ENCODE measurements at regions not wholly inside any gene's neighbourhood (a gene's known extent, or its start where the extent isn't known, plus 50 kb on each side); places are given as distances from the start of the nearest gene placed in this dataset.
"Not testable (repeated sequence)": the region's sequence is repeated elsewhere in the genome, so short reads cannot be mapped to it uniquely, and the experiment has no call there.

DNA sequence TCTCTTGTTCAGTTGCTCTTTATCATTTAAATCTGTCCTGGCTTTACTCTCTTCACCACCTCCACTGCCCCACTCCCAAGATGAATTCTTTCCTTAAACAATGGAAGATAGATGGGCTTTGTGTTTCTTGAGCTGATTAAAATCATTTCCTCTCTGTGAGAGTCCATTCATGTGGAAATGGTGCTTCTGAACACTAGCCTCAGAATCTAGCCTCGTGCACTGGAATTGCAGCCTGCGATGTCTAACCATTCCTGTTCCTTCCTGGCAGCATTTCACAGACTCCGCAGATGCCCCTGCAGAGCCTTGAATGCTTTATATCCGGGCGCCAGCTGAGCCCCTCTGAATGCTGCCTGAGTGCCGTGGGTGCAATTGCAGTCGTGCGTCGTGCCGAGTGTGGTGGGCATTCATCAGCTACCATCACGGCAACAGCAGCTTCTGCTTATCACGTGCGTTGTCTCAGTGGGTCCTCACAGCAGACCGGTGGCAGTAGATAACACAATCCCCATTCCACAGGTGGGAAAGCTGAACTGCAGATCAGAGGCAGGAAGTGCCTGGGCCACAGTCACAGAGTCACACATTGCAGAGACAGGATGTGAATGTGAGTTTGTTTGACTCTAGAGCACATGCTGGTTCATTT, 172.8 kb upstream of the WSCD1 start:
- Histone ChIP-seq H3K27me3 (ENCODE audit: insufficient read depth) (no peaks in the 10 kb centered on the region), H3F3A (replicated peaks; ENCODE audit: low read depth) (peaks cover 5% of the 10 kb centered on the region; the same call in 1 of the 2 replicates), H3K9me2 (ENCODE audit: insufficient read depth) (peaks cover 9% of the 10 kb centered on the region; the same call in 1 of the 2 replicates), H2AFZ (no peak overlapping the region), H3K4me2 (peak overlapping the region; percentile 3; the same call in 1 of the 2 replicates), H3K36me3 (ENCODE audit: insufficient read depth) (no peaks in the 10 kb centered on the region), H3K4me3 (peak overlapping the region; percentile 10; the same call in 1 of the 2 replicates), H3K27ac (ENCODE audit: low read depth) (peak overlapping the region; percentile 65), H3K79me2 (replicated peaks; ENCODE audit: insufficient read depth) (no peaks in the 10 kb centered on the region), H4K20me1 (replicated peaks; ENCODE audit: insufficient read depth) (no peaks in the 10 kb centered on the region), H3K4me1 (ENCODE audit: insufficient read depth) (peaks cover 36% of the 10 kb centered on the region)
- ATAC-seq (peak; percentile 83), DNase-seq (ENCODE audit: low spot score) (peak; percentile 67)
- Mint-ChIP-seq H3K4me3 (peak overlapping the region; percentile 8; the same call in 2 of the 3 replicates), H3K4me1 (peaks cover 36% of the 10 kb centered on the region), H3K27me3 (ENCODE audit: insufficient read depth, low read depth, poor library complexity) (peaks cover 8% of the 10 kb centered on the region), H3K36me3 (ENCODE audit: low read depth) (peaks cover 3% of the 10 kb centered on the region; the same call in 1 of the 3 replicates), H3K27ac (peak overlapping the region; percentile 89), H3K9me3 (peaks cover 7% of the 10 kb centered on the region)
- TF ChIP-seq, protein P1, sequence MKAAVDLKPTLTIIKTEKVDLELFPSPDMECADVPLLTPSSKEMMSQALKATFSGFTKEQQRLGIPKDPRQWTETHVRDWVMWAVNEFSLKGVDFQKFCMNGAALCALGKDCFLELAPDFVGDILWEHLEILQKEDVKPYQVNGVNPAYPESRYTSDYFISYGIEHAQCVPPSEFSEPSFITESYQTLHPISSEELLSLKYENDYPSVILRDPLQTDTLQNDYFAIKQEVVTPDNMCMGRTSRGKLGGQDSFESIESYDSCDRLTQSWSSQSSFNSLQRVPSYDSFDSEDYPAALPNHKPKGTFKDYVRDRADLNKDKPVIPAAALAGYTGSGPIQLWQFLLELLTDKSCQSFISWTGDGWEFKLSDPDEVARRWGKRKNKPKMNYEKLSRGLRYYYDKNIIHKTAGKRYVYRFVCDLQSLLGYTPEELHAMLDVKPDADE (IDR thresholded peaks at IDR 0.05): peak; percentile 36; the same call in 1 of the 2 replicates
- 0 out of 2 replicates have a peak, but pooled peaks have one; percentile 28 for TF ChIP-seq POLR2AphosphoS5 (IDR thresholded peaks at IDR 0.05; ENCODE audit: low read depth)
- TF ChIP-seq, protein P2, sequence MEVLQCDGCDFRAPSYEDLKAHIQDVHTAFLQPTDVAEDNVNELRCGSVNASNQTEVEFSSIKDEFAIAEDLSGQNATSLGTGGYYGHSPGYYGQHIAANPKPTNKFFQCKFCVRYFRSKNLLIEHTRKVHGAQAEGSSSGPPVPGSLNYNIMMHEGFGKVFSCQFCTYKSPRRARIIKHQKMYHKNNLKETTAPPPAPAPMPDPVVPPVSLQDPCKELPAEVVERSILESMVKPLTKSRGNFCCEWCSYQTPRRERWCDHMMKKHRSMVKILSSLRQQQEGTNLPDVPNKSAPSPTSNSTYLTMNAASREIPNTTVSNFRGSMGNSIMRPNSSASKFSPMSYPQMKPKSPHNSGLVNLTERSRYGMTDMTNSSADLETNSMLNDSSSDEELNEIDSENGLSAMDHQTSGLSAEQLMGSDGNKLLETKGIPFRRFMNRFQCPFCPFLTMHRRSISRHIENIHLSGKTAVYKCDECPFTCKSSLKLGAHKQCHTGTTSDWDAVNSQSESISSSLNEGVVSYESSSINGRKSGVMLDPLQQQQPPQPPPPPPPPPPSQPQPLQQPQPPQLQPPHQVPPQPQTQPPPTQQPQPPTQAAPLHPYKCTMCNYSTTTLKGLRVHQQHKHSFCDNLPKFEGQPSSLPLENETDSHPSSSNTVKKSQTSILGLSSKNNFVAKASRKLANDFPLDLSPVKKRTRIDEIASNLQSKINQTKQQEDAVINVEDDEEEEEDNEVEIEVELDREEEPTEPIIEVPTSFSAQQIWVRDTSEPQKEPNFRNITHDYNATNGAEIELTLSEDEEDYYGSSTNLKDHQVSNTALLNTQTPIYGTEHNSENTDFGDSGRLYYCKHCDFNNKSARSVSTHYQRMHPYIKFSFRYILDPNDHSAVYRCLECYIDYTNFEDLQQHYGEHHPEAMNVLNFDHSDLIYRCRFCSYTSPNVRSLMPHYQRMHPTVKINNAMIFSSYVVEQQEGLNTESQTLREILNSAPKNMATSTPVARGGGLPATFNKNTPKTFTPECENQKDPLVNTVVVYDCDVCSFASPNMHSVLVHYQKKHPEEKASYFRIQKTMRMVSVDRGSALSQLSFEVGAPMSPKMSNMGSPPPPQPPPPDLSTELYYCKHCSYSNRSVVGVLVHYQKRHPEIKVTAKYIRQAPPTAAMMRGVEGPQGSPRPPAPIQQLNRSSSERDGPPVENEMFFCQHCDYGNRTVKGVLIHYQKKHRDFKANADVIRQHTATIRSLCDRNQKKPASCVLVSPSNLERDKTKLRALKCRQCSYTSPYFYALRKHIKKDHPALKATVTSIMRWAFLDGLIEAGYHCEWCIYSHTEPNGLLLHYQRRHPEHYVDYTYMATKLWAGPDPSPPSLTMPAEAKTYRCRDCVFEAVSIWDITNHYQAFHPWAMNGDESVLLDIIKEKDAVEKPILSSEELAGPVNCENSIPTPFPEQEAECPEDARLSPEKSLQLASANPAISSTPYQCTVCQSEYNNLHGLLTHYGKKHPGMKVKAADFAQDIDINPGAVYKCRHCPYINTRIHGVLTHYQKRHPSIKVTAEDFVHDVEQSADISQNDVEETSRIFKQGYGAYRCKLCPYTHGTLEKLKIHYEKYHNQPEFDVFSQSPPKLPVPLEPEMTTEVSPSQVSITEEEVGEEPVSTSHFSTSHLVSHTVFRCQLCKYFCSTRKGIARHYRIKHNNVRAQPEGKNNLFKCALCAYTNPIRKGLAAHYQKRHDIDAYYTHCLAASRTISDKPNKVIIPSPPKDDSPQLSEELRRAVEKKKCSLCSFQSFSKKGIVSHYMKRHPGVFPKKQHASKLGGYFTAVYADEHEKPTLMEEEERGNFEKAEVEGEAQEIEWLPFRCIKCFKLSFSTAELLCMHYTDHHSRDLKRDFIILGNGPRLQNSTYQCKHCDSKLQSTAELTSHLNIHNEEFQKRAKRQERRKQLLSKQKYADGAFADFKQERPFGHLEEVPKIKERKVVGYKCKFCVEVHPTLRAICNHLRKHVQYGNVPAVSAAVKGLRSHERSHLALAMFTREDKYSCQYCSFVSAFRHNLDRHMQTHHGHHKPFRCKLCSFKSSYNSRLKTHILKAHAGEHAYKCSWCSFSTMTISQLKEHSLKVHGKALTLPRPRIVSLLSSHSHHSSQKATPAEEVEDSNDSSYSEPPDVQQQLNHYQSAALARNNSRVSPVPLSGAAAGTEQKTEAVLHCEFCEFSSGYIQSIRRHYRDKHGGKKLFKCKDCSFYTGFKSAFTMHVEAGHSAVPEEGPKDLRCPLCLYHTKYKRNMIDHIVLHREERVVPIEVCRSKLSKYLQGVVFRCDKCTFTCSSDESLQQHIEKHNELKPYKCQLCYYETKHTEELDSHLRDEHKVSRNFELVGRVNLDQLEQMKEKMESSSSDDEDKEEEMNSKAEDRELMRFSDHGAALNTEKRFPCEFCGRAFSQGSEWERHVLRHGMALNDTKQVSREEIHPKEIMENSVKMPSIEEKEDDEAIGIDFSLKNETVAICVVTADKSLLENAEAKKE (CRISPR knock-in tag; IDR thresholded peaks at IDR 0.05): 0 out of 2 replicates have a peak, but pooled peaks have one; percentile 4
- peak; percentile 92 for TF ChIP-seq NANOG (IDR thresholded peaks at IDR 0.05; ENCODE audit: borderline replicate concordance)
- TF ChIP-seq, protein P3, sequence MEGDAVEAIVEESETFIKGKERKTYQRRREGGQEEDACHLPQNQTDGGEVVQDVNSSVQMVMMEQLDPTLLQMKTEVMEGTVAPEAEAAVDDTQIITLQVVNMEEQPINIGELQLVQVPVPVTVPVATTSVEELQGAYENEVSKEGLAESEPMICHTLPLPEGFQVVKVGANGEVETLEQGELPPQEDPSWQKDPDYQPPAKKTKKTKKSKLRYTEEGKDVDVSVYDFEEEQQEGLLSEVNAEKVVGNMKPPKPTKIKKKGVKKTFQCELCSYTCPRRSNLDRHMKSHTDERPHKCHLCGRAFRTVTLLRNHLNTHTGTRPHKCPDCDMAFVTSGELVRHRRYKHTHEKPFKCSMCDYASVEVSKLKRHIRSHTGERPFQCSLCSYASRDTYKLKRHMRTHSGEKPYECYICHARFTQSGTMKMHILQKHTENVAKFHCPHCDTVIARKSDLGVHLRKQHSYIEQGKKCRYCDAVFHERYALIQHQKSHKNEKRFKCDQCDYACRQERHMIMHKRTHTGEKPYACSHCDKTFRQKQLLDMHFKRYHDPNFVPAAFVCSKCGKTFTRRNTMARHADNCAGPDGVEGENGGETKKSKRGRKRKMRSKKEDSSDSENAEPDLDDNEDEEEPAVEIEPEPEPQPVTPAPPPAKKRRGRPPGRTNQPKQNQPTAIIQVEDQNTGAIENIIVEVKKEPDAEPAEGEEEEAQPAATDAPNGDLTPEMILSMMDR (conservative IDR thresholded peaks at IDR 0.05; ENCODE audit: low read depth in 2 of 2): no peak
- no peak for TF ChIP-seq STAT1 (IDR thresholded peaks at IDR 0.05; ENCODE audit: unreplicated experiment)
- no peak for TF ChIP-seq JUNB (IDR thresholded peaks at IDR 0.05; ENCODE audit: unreplicated experiment)
- no peak for TF ChIP-seq ZNF331 (CRISPR knock-in tag; IDR thresholded peaks at IDR 0.05; ENCODE audit: low read depth)
- TF ChIP-seq CREB1 (CRISPR knock-in tag; IDR thresholded peaks at IDR 0.05; ENCODE audit: low read depth): no peak
- no peak for TF ChIP-seq ZNF114 (CRISPR knock-in tag; IDR thresholded peaks at IDR 0.05)

DNA sequence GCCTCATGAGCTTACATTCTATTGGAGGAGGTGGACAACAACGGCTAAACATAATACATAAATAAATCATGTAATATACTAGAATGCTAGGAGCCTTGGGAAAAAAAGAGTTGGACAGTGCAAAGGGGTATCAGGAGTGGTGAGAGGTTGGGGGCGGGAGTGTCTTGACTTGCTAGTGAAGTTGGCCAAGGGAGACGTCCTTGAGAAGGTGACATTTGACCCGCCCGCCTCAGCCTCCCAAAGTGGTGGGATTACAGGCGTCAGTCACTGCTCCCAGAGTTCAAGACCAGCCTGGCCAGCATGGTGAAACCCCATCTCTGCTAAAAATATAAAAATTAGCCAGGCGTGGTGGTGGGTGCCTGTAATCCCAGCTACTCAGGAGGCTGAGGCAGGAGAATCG, 172.2 kb upstream of the WSCD1 start:
- ATAC-seq; H3K36me3 Mint-ChIP-seq (ENCODE audit: low read depth); H3F3A ChIP-seq (replicated peaks; ENCODE audit: low read depth); H3K27me3 Mint-ChIP-seq (ENCODE audit: insufficient read depth, low read depth, poor library complexity); H3K36me3 ChIP-seq (ENCODE audit: insufficient read depth); H4K20me1 ChIP-seq (replicated peaks; ENCODE audit: insufficient read depth); DNase-seq (ENCODE audit: low spot score); H3K4me3 Mint-ChIP-seq; H3K27me3 ChIP-seq (ENCODE audit: insufficient read depth); H3K9me2 ChIP-seq (ENCODE audit: insufficient read depth); H3K79me2 ChIP-seq (replicated peaks; ENCODE audit: insufficient read depth): not testable (repeated sequence)
- peak overlapping the region; percentile 65 for H3K27ac ChIP-seq (ENCODE audit: low read depth)
- H3K4me3 ChIP-seq: peak overlapping the region; percentile 10; the same call in 1 of the 2 replicates
- peak overlapping the region; percentile 3; the same call in 1 of the 2 replicates for H3K4me2 ChIP-seq
- peaks cover 31% of the 10 kb centered on the region for H3K4me1 Mint-ChIP-seq
- H3K9me3 Mint-ChIP-seq: peaks cover 12% of the 10 kb centered on the region
- H3K27ac Mint-ChIP-seq: peak overlapping the region; percentile 89
- peaks cover 31% of the 10 kb centered on the region for H3K4me1 ChIP-seq (ENCODE audit: insufficient read depth)
- 0 out of 2 replicates have a peak overlapping the region, but pooled peaks have one; percentile 23 for H2AFZ ChIP-seq
